ENCODE measurements at regions not wholly inside any gene's neighbourhood (a gene's known extent, or its start where the extent isn't known, plus 50 kb on each side); places are given as distances from the start of the nearest gene placed in this dataset.

- TF ChIP-seq JUND (IDR thresholded peaks at IDR 0.05) (no peak), EGR1 (IDR thresholded peaks at IDR 0.05; ENCODE audit: low read depth in 2 of 2) (no peak), ATF3 (IDR thresholded peaks at IDR 0.05) (no peak)
Measured at GRCh38 chr5:164002628-164003027, 497.2 kb downstream of the MAT2B start (continued).

DNA sequence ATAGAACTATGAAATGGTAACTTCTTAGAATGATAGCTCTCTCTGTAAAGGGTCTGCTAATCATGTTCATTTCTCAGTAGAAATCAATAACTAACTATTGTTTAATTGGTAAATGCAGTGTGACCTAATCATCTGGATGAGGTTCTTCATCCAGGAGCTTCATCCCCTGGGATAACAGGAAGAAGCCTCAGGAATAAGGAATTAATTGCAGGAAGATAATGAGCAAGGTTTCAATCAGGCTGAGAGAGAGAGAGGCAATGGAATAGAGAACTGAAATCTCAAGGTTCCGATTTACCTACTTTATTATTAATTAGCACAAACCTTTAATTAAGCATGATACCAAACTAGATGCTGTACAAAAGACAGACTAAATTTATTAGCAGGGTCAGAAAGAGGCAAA is 499.7 kb downstream of the MAT2B start:
- Histone ChIP-seq H3K4me1 (ENCODE audit: control insufficient read depth in 4 of 4, insufficient read depth in 4 of 4, low read length in 3 of 4) (no peaks in the 10 kb centered on the region), H3K9ac (ENCODE audit: low read depth in 1 of 2, low read length in 2 of 2) (no peak overlapping the region), H3K9me3 (ENCODE audit: control insufficient read depth in 4 of 4, low read length in 3 of 4) (no peaks in the 10 kb centered on the region), H3K36me3 (ENCODE audit: control insufficient read depth in 4 of 4, insufficient read depth in 3 of 4, low read depth in 1 of 4, low read length in 3 of 4) (no peaks in the 10 kb centered on the region), H3K4me3 (ENCODE audit: low read depth in 1 of 3, low read length in 3 of 3) (no peak overlapping the region), H3K27me3 (ENCODE audit: control insufficient read depth in 4 of 4, insufficient read depth in 4 of 4, low read length in 3 of 4) (no peaks in the 10 kb centered on the region), H3K27ac (ENCODE audit: low read depth in 1 of 2, low read length in 2 of 2) (no peak overlapping the region)
- TF ChIP-seq GABPA (IDR thresholded peaks at IDR 0.05 in 1 of 2, conservative IDR thresholded peaks at IDR 0.05 in 1 of 2) (no peak), FOXA1 (IDR thresholded peaks at IDR 0.05) (no peak), HNF4G (IDR thresholded peaks at IDR 0.05) (no peak), REST (IDR thresholded peaks at IDR 0.05) (no peak), JUND (IDR thresholded peaks at IDR 0.05) (no peak), EGR1 (IDR thresholded peaks at IDR 0.05; ENCODE audit: low read depth in 2 of 2) (no peak), ATF3 (IDR thresholded peaks at IDR 0.05) (no peak), FOXA2 (IDR thresholded peaks at IDR 0.05) (no peak), SP1 (IDR thresholded peaks at IDR 0.05) (no peak), ZBTB33 (IDR thresholded peaks at IDR 0.05) (no peak), NR2F2 (IDR thresholded peaks at IDR 0.05) (no peak), YY1 (IDR thresholded peaks at IDR 0.05) (no peak), HNF4A (conservative IDR thresholded peaks at IDR 0.05) (no peak), RAD21 (IDR thresholded peaks at IDR 0.05) (no peak), RXRA (IDR thresholded peaks at IDR 0.05) (no peak)
- TF ChIP-seq, protein P1, sequence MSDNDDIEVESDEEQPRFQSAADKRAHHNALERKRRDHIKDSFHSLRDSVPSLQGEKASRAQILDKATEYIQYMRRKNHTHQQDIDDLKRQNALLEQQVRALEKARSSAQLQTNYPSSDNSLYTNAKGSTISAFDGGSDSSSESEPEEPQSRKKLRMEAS (IDR thresholded peaks at IDR 0.05), result no peak
- TF ChIP-seq, protein P2, sequence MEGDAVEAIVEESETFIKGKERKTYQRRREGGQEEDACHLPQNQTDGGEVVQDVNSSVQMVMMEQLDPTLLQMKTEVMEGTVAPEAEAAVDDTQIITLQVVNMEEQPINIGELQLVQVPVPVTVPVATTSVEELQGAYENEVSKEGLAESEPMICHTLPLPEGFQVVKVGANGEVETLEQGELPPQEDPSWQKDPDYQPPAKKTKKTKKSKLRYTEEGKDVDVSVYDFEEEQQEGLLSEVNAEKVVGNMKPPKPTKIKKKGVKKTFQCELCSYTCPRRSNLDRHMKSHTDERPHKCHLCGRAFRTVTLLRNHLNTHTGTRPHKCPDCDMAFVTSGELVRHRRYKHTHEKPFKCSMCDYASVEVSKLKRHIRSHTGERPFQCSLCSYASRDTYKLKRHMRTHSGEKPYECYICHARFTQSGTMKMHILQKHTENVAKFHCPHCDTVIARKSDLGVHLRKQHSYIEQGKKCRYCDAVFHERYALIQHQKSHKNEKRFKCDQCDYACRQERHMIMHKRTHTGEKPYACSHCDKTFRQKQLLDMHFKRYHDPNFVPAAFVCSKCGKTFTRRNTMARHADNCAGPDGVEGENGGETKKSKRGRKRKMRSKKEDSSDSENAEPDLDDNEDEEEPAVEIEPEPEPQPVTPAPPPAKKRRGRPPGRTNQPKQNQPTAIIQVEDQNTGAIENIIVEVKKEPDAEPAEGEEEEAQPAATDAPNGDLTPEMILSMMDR (IDR thresholded peaks at IDR 0.05; ENCODE audit: low read depth, low read length, missing input control), result no peak
- no peak for DNase-seq (ENCODE audit: low spot score)
- whole genome bisulfite sequencing, result 83% methylated on average over 1 of the region's 1 CpG

Measured in liver (tissue), 8 donors.